HCT116 (cell line): ENCODE measurements at regions not wholly inside any gene's neighbourhood (a gene's known extent, or its start where the extent isn't known, plus 50 kb on each side); places are given as distances from the start of the nearest gene placed in this dataset.

ENCODE experiments used
- ATAC-seq: fragments of 200-7000 bp; cut with Tn5 transposase; 2 replicates; pipeline ENCODE4 v1.9.1; 2020; ENCODE audit warnings: mild to moderate bottlenecking, moderate library complexity
- BruUV-seq: library from RNA; stranded (reverse); fragments of 400-500 nt; replicated peaks from 2 replicates; lab custom pipeline; 2021; lab: Mats Ljungman, UMichigan
- CTCF ChIA-PET: fragments of 300-600 bp; sonication (Branson Sonifier 250); formaldehyde crosslinking; loops from one replicate; lab custom pipeline; 2021; ENCODE audit warnings: antibody characterized with exemption; lab: Charles Lee
- POLR2A ChIA-PET: fragments of 300-600, 350-600 bp; sonication (Branson Sonifier 250); formaldehyde crosslinking; loops from one replicate; lab custom pipeline; 2021; ENCODE audit warnings: antibody characterized with exemption; lab: Charles Lee
- RAD21 ChIA-PET, 2 experiments: fragments of 300-600 bp; sonication (Branson Sonifier 250); formaldehyde crosslinking; loops; one replicate each; lab custom pipeline; 2023; ENCODE audit warnings: low total read pairs in 2 of 2; ENCODE audit not compliant: uncharacterized antibody in 2 of 2, unreplicated experiment in 2 of 2, low non-redundant PET in 1 of 2; lab: Charles Lee
- DNase-seq: peaks from one replicate; pipeline ENCODE4 v3.0.0-alpha.2; 2010; ENCODE audit warnings: low read depth, low spot score
- H2AFZ ChIP-seq: fragments of 200-600 bp; shearing (Covaris generic), sonication (generic); 2 replicates; pipeline ENCODE4 v1.6.1; 2017; ENCODE audit warnings: low read depth, mixed run types, mixed read lengths, antibody characterized with exemption, low read length; ENCODE audit not compliant: poor library complexity, severe bottlenecking
- H3K27ac ChIP-seq: 2 replicates; pipeline ENCODE4 v1.5.1; 2012; ENCODE audit warnings: low read depth, low read length
- H3K27me3 ChIP-seq: fragments of 200-600 bp; sonication (generic); 2 replicates; pipeline ENCODE4 v1.6.1; 2016; ENCODE audit warnings: mixed run types, low read length, mixed read lengths; ENCODE audit not compliant: insufficient read depth
- H3K36me3 ChIP-seq, 2 experiments: fragments of 200-500 bp in 1 of 2; fragments of 200-600 bp in 1 of 2; sonication (Bioruptor generic) in 1 of 2; sonication (generic) in 1 of 2; 2 replicates each; pipeline versions ENCODE4 v1.5.1 to v1.6.1; 2014 to 2016; ENCODE audit warnings: low read length in 2 of 2, inconsistent platforms in 1 of 2, mixed read lengths in 1 of 2, mixed run types in 1 of 2; ENCODE audit not compliant: insufficient read depth in 2 of 2, control insufficient read depth in 1 of 2
- H3K4me1 ChIP-seq, 2 experiments: fragments of 200-600 bp in 1 of 2; sonication (generic) in 1 of 2; 2 replicates each; pipeline versions ENCODE4 v1.5.1 to v1.6.1; 2012 to 2017; ENCODE audit warnings: low read length in 2 of 2, inconsistent platforms in 1 of 2, mild to moderate bottlenecking in 1 of 2, mixed read lengths in 1 of 2, mixed run types in 1 of 2, moderate library complexity in 1 of 2; ENCODE audit not compliant: insufficient read depth in 2 of 2, control insufficient read depth in 1 of 2
- H3K4me2 ChIP-seq: fragments of 200-600 bp; sonication (generic); 2 replicates; pipeline ENCODE4 v1.6.1; 2017; ENCODE audit warnings: mixed run types, low read length, mixed read lengths
- H3K4me3 ChIP-seq, 2 experiments: fragments of 200-600 bp in 1 of 2; sonication (generic) in 1 of 2; replicated peaks in 1 of 2; 2 replicates each; pipeline ENCODE4 v1.5.1; 2011 to 2016; ENCODE audit warnings: low read length in 2 of 2, control low read depth in 1 of 2, low read depth in 1 of 2, mild to moderate bottlenecking in 1 of 2, mixed read lengths in 1 of 2, mixed run types in 1 of 2
- H3K79me2 ChIP-seq: fragments of 200-600 bp; sonication (generic); 2 replicates; pipeline ENCODE4 v1.6.1; 2017; ENCODE audit warnings: mild to moderate bottlenecking, mixed run types, low read length, moderate library complexity, mixed read lengths; ENCODE audit not compliant: insufficient read depth
- H3K9ac ChIP-seq: fragments of 200-600 bp; sonication (generic); 2 replicates; pipeline ENCODE4 v1.6.1; 2016; ENCODE audit warnings: low read length, mixed read lengths
- H3K9me2 ChIP-seq: fragments of 200-600 bp; sonication (generic), shearing (Covaris generic); 2 replicates; pipeline ENCODE4 v1.6.1; 2017; ENCODE audit warnings: mixed run types, mild to moderate bottlenecking, moderate library complexity; ENCODE audit not compliant: insufficient read depth
- H3K9me3 ChIP-seq, 2 experiments: fragments of 200-500 bp in 1 of 2; fragments of 200-600 bp in 1 of 2; sonication (Bioruptor generic) in 1 of 2; sonication (generic) in 1 of 2; 2 replicates each; pipeline ENCODE4 v1.6.1; 2014 to 2017; ENCODE audit warnings: low read length in 2 of 2, mixed read lengths in 2 of 2, inconsistent platforms in 1 of 2, low read depth in 1 of 2, mild to moderate bottlenecking in 1 of 2, mixed run types in 1 of 2, moderate library complexity in 1 of 2; ENCODE audit not compliant: control insufficient read depth in 1 of 2, insufficient read depth in 1 of 2
- H4K20me1 ChIP-seq: fragments of 200-600 bp; sonication (generic), shearing (Covaris generic); 2 replicates; pipeline ENCODE4 v1.6.1; 2017; ENCODE audit warnings: mixed run types, mild to moderate bottlenecking, moderate library complexity; ENCODE audit not compliant: insufficient read depth
- EGR1 ChIP-seq: IDR thresholded peaks from 2 replicates; pipeline ENCODE4 v1.6.1; 2012; ENCODE audit warnings: low read depth
- ELF1 ChIP-seq: IDR thresholded peaks from 2 replicates; pipeline ENCODE4 v1.6.1; 2012; ENCODE audit warnings: low read depth, borderline replicate concordance
- EZH2phosphoT487 ChIP-seq: fragments of 200-600 bp; IDR thresholded peaks from 2 replicates; pipeline ENCODE4 v1.6.1; 2018; ENCODE audit warnings: antibody characterized with exemption, borderline replicate concordance
- FOSL1 ChIP-seq: IDR thresholded peaks from 2 replicates; pipeline ENCODE4 v1.6.1; 2012; ENCODE audit warnings: low read depth
- JUND ChIP-seq: IDR thresholded peaks from 2 replicates; pipeline ENCODE4 v1.6.1; 2012
- MAX ChIP-seq: IDR thresholded peaks from 2 replicates; pipeline ENCODE4 v1.6.1; 2012
- POLR2A ChIP-seq: IDR thresholded peaks from 2 replicates; pipeline ENCODE4 v1.7.0; 2011; ENCODE audit warnings: borderline replicate concordance; ENCODE audit not compliant: insufficient read depth, insufficient read length; ENCODE audit errors: extremely low read depth
- POLR2AphosphoS5 ChIP-seq: IDR thresholded peaks from 2 replicates; pipeline ENCODE4 v1.6.1; 2011; ENCODE audit warnings: mild to moderate bottlenecking, low read depth, low read length, moderate library complexity
- REST ChIP-seq: IDR thresholded peaks from 2 replicates; pipeline ENCODE4 v1.6.1; 2012; ENCODE audit warnings: low read depth
- SIN3A ChIP-seq: IDR thresholded peaks from 2 replicates; pipeline ENCODE4 v1.6.1; 2012; ENCODE audit warnings: low read depth
- SP1 ChIP-seq: IDR thresholded peaks from 2 replicates; pipeline ENCODE4 v1.6.1; 2012; ENCODE audit warnings: low read depth
- SRF ChIP-seq: IDR thresholded peaks from 2 replicates; pipeline ENCODE4 v1.6.1; 2012; ENCODE audit warnings: low read depth
- YY1 ChIP-seq: IDR thresholded peaks from 2 replicates; pipeline ENCODE4 v1.6.1; 2011; ENCODE audit warnings: low read length, low read depth, moderate library complexity, mild to moderate bottlenecking; ENCODE audit not compliant: insufficient replicate concordance; ENCODE audit errors: extremely low read depth
- ZFX ChIP-seq: fragments of 450-650 bp; IDR thresholded peaks from 2 replicates; pipeline ENCODE4 v1.6.1; 2017
- ZNF274 ChIP-seq: fragments of 200-500 bp; sonication (Bioruptor generic); IDR thresholded peaks from 2 replicates; pipeline ENCODE4 v1.6.1; 2014; ENCODE audit warnings: mild to moderate bottlenecking, low read depth, low read length, inconsistent platforms
- intact Hi-C: fragments of 100-400 bp; cut with micrococcal nuclease; formaldehyde crosslinking; loops from 2 replicates; pipeline ENCODE4 v1.10.0; 2022

GRCh38 chr11:82082976-82083375 is 650.7 kb downstream of the FAM181B start:
- Histone ChIP-seq H3K4me1 (no peaks in the 10 kb centered on the region), H3K9ac (no peak overlapping the region), H3K4me2 (no peak overlapping the region), H3K4me3 (no peak overlapping the region), H3K9me3 (peaks cover 6 to 30% of the 10 kb centered on the region in 2 experiments; a peak in 3 of 4 replicates), H4K20me1 (no peaks in the 10 kb centered on the region), H3K27ac (no peak overlapping the region), H3K36me3 (no peaks in the 10 kb centered on the region), H2AFZ (no peak overlapping the region), H3K79me2 (no peaks in the 10 kb centered on the region)
- DNase-seq (no peak), ATAC-seq (no peak)
- ChIA-PET CTCF (no interaction called here), POLR2A (no interaction called here), RAD21 (no interaction called here)
- intact Hi-C loops, result no loop called here
- BruUV-seq, result no TSS peak
- TF ChIP-seq SP1, result no peak
- TF ChIP-seq EZH2phosphoT487, result no peak
- TF ChIP-seq SIN3A, result no peak
- TF ChIP-seq EGR1, result no peak
- TF ChIP-seq JUND, result no peak
- no peak for TF ChIP-seq MAX
- no peak for TF ChIP-seq SRF
- TF ChIP-seq ZFX, result no peak
- no peak for TF ChIP-seq POLR2A
- TF ChIP-seq POLR2AphosphoS5, result no peak
- TF ChIP-seq REST, result no peak
- TF ChIP-seq ELF1, result no peak
- TF ChIP-seq FOSL1, result no peak
- TF ChIP-seq ZNF274, result no peak
- TF ChIP-seq YY1, result no peak
- TF ChIP-seq, all 23 proteins: peak for 0
- Histone ChIP-seq H3K27me3 (no peaks in the 10 kb centered on the region), H3K9me2 (no peaks in the 10 kb centered on the region)
